ENCODE measurements at regions not wholly inside any gene's neighbourhood (a gene's known extent, or its start where the extent isn't known, plus 50 kb on each side); places are given as distances from the start of the nearest gene placed in this dataset.

- TF ChIP-seq USF2 (IDR thresholded peaks at IDR 0.05; ENCODE audit: borderline replicate concordance, low read depth, low read length) (no peak), JUND (IDR thresholded peaks at IDR 0.05) (no peak), FOXJ3 (CRISPR knock-in tag; IDR thresholded peaks at IDR 0.05) (no peak)
- TF ChIP-seq, protein P1, sequence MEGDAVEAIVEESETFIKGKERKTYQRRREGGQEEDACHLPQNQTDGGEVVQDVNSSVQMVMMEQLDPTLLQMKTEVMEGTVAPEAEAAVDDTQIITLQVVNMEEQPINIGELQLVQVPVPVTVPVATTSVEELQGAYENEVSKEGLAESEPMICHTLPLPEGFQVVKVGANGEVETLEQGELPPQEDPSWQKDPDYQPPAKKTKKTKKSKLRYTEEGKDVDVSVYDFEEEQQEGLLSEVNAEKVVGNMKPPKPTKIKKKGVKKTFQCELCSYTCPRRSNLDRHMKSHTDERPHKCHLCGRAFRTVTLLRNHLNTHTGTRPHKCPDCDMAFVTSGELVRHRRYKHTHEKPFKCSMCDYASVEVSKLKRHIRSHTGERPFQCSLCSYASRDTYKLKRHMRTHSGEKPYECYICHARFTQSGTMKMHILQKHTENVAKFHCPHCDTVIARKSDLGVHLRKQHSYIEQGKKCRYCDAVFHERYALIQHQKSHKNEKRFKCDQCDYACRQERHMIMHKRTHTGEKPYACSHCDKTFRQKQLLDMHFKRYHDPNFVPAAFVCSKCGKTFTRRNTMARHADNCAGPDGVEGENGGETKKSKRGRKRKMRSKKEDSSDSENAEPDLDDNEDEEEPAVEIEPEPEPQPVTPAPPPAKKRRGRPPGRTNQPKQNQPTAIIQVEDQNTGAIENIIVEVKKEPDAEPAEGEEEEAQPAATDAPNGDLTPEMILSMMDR (IDR thresholded peaks at IDR 0.05) = no peak
Measured at GRCh38 chr2:16015903-16016265, 75.5 kb downstream of the MYCN start (continued).

- no peak overlapping the region for H3K27ac ChIP-seq (ENCODE audit: low read depth in 2 of 2, low read length in 1 of 2)
- H3F3A ChIP-seq (replicated peaks; ENCODE audit: insufficient read depth) = no peaks in the 10 kb centered on the region
- TF ChIP-seq, protein P2, sequence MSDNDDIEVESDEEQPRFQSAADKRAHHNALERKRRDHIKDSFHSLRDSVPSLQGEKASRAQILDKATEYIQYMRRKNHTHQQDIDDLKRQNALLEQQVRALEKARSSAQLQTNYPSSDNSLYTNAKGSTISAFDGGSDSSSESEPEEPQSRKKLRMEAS (IDR thresholded peaks at IDR 0.05; ENCODE audit: low read depth) = no peak
- no peak for TF ChIP-seq ZBTB33 (IDR thresholded peaks at IDR 0.05; ENCODE audit: borderline replicate concordance, low read depth)
- TF ChIP-seq, protein P1 (IDR thresholded peaks at IDR 0.05) = no peak
- no peak for TF ChIP-seq USF2 (IDR thresholded peaks at IDR 0.05; ENCODE audit: borderline replicate concordance, low read depth, low read length)
- no peak for TF ChIP-seq MEF2A (IDR thresholded peaks at IDR 0.05; ENCODE audit: borderline replicate concordance, low read depth)
- TF ChIP-seq, protein P3, sequence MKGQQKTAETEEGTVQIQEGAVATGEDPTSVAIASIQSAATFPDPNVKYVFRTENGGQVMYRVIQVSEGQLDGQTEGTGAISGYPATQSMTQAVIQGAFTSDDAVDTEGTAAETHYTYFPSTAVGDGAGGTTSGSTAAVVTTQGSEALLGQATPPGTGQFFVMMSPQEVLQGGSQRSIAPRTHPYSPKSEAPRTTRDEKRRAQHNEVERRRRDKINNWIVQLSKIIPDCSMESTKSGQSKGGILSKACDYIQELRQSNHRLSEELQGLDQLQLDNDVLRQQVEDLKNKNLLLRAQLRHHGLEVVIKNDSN (IDR thresholded peaks at IDR 0.05; ENCODE audit: borderline replicate concordance, low read depth) = no peak
- no peak for TF ChIP-seq RFX5 (IDR thresholded peaks at IDR 0.05; ENCODE audit: low read length)
- TF ChIP-seq TEAD4 (IDR thresholded peaks at IDR 0.05; ENCODE audit: borderline replicate concordance, insufficient read depth) = no peak
- TF ChIP-seq SIN3A (IDR thresholded peaks at IDR 0.05; ENCODE audit: borderline replicate concordance, low read depth, low read length) = no peak
- no peak for TF ChIP-seq RAD21 (IDR thresholded peaks at IDR 0.05; ENCODE audit: low read length)
- no peak for TF ChIP-seq NFIC (IDR thresholded peaks at IDR 0.05; ENCODE audit: borderline replicate concordance)
- TF ChIP-seq RCOR1 (IDR thresholded peaks at IDR 0.05; ENCODE audit: low read length) = no peak
- no peak overlapping the region for H3K4me2 ChIP-seq
- H3K79me2 ChIP-seq (ENCODE audit: insufficient read depth) = no peaks in the 10 kb centered on the region
- ChIA-PET CTCF (interaction anchor here (1.2 kb wide), 1 partner anchor 76 kb away, joined by 6 read pairs; the partner anchor contains the start of gene MYCN), POLR2A (no interaction called here)
- no peaks in the 10 kb centered on the region for H3K9me2 ChIP-seq
- H4K20me1 ChIP-seq (ENCODE audit: insufficient read depth) = no peaks in the 10 kb centered on the region
- no peak overlapping the region for H3K9ac ChIP-seq
- H3K36me3 ChIP-seq (replicated peaks in 1 of 2; ENCODE audit: control insufficient read depth in 1 of 2, insufficient read depth in 2 of 2, low read length in 1 of 2) = no peaks in the 10 kb centered on the region
- H3K4me1 ChIP-seq (ENCODE audit: control insufficient read depth in 1 of 2, insufficient read depth in 2 of 2, low read depth in 1 of 2, low read length in 1 of 2) = no peaks in the 10 kb centered on the region
- H3K9me3 ChIP-seq = no peaks in the 10 kb centered on the region
- 36% methylated on average over 15 of the region's 15 CpGs for WGBS (ENCODE audit: low lambda C conversion rate)
- no peaks in the 10 kb centered on the region for H3K27me3 ChIP-seq (ENCODE audit: insufficient read depth)
- H3K4me3 ChIP-seq (ENCODE audit: low read depth in 2 of 2, low read length in 1 of 2) = no peak overlapping the region
- DNase-seq = no peak
- no peak overlapping the region for H2AFZ ChIP-seq (ENCODE audit: low read depth)
Measured at GRCh38 chr2:16015210-16015902, 75.0 kb downstream of the MYCN start.
